ENCODE measurements at regions not wholly inside any gene's neighbourhood (a gene's known extent, or its start where the extent isn't known, plus 50 kb on each side); places are given as distances from the start of the nearest gene placed in this dataset.
"Not testable (repeated sequence)": the region's sequence is repeated elsewhere in the genome, so short reads cannot be mapped to it uniquely, and the experiment has no call there.

DNA sequence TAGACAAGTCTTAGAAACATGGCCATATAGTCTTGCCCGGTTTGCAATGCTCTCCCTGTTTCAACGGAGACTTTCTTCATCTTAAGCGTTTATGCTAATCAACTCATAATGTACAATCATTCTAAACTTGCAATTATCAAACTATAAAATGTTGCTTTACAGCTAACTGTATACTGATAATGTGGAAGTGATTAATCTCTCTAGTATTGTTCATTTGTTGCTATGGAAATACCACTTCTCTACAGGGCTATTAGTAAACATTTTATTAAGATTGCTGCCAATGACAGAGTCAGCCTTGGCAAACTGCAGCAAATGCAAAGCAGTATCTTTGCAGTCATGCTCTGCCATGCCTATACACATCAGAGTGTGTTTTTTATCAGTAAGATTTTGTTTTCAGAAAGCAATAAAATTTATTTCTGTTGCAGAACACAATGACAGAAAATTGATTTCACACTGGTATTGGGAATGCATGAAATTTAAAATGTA, 1201.8 kb upstream of the CDH2 start:
- no peaks in the 10 kb centered on the region for H3K9me3 ChIP-seq (ENCODE audit: low read depth)
- no peaks in the 10 kb centered on the region for H3K79me2 ChIP-seq

GRCh38 chr18:29377346-29377745, 1200.4 kb upstream of the CDH2 start:
- H3K9me3 ChIP-seq (ENCODE audit: low read depth): no peaks in the 10 kb centered on the region
- no peaks in the 10 kb centered on the region for H3K4me1 ChIP-seq (ENCODE audit: insufficient read depth)
- WGBS (ENCODE audit: low lambda C conversion rate, missing lambda C conversion rate): 97% methylated on average over 1 of the region's 1 CpG
- no peaks in the 10 kb centered on the region for H3K27me3 ChIP-seq
- no peak overlapping the region for H3K4me3 ChIP-seq
- no peak overlapping the region for H3K27ac ChIP-seq
- no peak for DNase-seq (ENCODE audit: low spot score)
- H3K9me2 ChIP-seq (replicated peaks; ENCODE audit: insufficient read depth): no peaks in the 10 kb centered on the region
- no peaks in the 10 kb centered on the region for H3K79me2 ChIP-seq
- no peaks in the 10 kb centered on the region for H3K36me3 ChIP-seq (replicated peaks; ENCODE audit: insufficient read depth, low read depth)
- H4K20me1 ChIP-seq (ENCODE audit: insufficient read depth, poor library complexity, severe bottlenecking): no peaks in the 10 kb centered on the region
- TF ChIP-seq EZH2 (IDR thresholded peaks at IDR 0.05; ENCODE audit: borderline replicate concordance) (no peak), EZH2phosphoT487 (IDR thresholded peaks at IDR 0.05; ENCODE audit: low read depth, severe bottlenecking, unreplicated experiment) (no peak), CTCF (IDR thresholded peaks at IDR 0.05; ENCODE audit: poor library complexity) (no peak)
- H3K4me2 ChIP-seq: no peak overlapping the region
- no peak overlapping the region for H2AFZ ChIP-seq

More for the DNA sequence above, 1201.8 kb upstream of the CDH2 start:
- Histone ChIP-seq H3K4me3 (no peak overlapping the region), H3K27me3 (no peaks in the 10 kb centered on the region), H4K20me1 (ENCODE audit: insufficient read depth, poor library complexity, severe bottlenecking) (no peaks in the 10 kb centered on the region), H3K4me2 (no peak overlapping the region), H3K27ac (no peak overlapping the region), H3K9me2 (replicated peaks; ENCODE audit: insufficient read depth) (no peaks in the 10 kb centered on the region), H2AFZ (no peak overlapping the region), H3K4me1 (ENCODE audit: insufficient read depth) (no peaks in the 10 kb centered on the region), H3K36me3 (replicated peaks; ENCODE audit: insufficient read depth, low read depth) (no peaks in the 10 kb centered on the region)
- no peak for DNase-seq (ENCODE audit: low spot score)
- WGBS (ENCODE audit: low lambda C conversion rate, missing lambda C conversion rate): 95% methylated on average over 3 of the region's 3 CpGs
- TF ChIP-seq EZH2 (IDR thresholded peaks at IDR 0.05; ENCODE audit: borderline replicate concordance) (no peak), EZH2phosphoT487 (IDR thresholded peaks at IDR 0.05; ENCODE audit: low read depth, severe bottlenecking, unreplicated experiment) (no peak), CTCF (IDR thresholded peaks at IDR 0.05; ENCODE audit: poor library complexity) (no peak)

GRCh38 chr18:29373000-29373399, 1196.1 kb upstream of the CDH2 start:
- no peak overlapping the region for H3K4me3 ChIP-seq
- DNase-seq (ENCODE audit: low spot score): no peak
- WGBS (ENCODE audit: low lambda C conversion rate, missing lambda C conversion rate): 68% methylated on average over 2 of the region's 2 CpGs
- no peaks in the 10 kb centered on the region for H3K9me2 ChIP-seq (replicated peaks; ENCODE audit: insufficient read depth)
- TF ChIP-seq CTCF (IDR thresholded peaks at IDR 0.05; ENCODE audit: poor library complexity) (no peak), EZH2 (IDR thresholded peaks at IDR 0.05; ENCODE audit: borderline replicate concordance) (no peak), EZH2phosphoT487 (IDR thresholded peaks at IDR 0.05; ENCODE audit: low read depth, severe bottlenecking, unreplicated experiment) (no peak)
- H3K27ac ChIP-seq: no peak overlapping the region
- H3K4me2 ChIP-seq: no peak overlapping the region
- no peaks in the 10 kb centered on the region for H3K36me3 ChIP-seq (replicated peaks; ENCODE audit: insufficient read depth, low read depth)
- no peak overlapping the region for H2AFZ ChIP-seq
- no peaks in the 10 kb centered on the region for H3K27me3 ChIP-seq
- no peaks in the 10 kb centered on the region for H3K4me1 ChIP-seq (ENCODE audit: insufficient read depth)
- no peaks in the 10 kb centered on the region for H3K79me2 ChIP-seq
- H4K20me1 ChIP-seq (ENCODE audit: insufficient read depth, poor library complexity, severe bottlenecking): no peaks in the 10 kb centered on the region
- no peaks in the 10 kb centered on the region for H3K9me3 ChIP-seq (ENCODE audit: low read depth)

DNA sequence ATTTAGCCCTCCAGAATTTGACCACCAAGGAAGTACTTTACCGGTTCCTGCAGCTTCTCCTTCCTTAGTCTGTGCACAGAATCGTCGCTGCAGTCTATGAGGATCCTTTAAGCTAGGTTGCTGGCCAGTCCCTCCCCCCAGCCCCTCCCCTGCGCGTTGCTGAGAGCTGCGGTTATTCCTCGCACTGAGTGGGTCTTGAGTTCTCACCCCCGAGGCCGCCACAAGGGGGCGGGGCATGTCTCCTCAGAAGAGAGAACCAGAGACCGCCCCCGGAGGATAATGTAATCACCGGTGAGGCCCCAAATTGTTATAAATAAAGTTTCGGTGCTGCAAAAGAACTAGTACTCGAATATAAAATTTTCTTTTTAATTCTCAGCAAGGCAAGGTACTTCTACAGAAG, 1184.9 kb upstream of the CDH2 start:
- TF ChIP-seq EZH2 (IDR thresholded peaks at IDR 0.05; ENCODE audit: borderline replicate concordance): no peak
- no peak for TF ChIP-seq CTCF (IDR thresholded peaks at IDR 0.05; ENCODE audit: poor library complexity)
- no peak for TF ChIP-seq EZH2phosphoT487 (IDR thresholded peaks at IDR 0.05; ENCODE audit: low read depth, severe bottlenecking, unreplicated experiment)
- Histone ChIP-seq H3K9me3 (ENCODE audit: low read depth) (no peaks in the 10 kb centered on the region), H3K79me2 (no peaks in the 10 kb centered on the region), H2AFZ (no peak overlapping the region), H3K36me3 (replicated peaks; ENCODE audit: insufficient read depth, low read depth) (no peaks in the 10 kb centered on the region), H3K27ac (no peak overlapping the region), H4K20me1 (ENCODE audit: insufficient read depth, poor library complexity, severe bottlenecking) (no peaks in the 10 kb centered on the region), H3K27me3 (no peaks in the 10 kb centered on the region), H3K4me1 (ENCODE audit: insufficient read depth) (no peaks in the 10 kb centered on the region), H3K9me2 (replicated peaks; ENCODE audit: insufficient read depth) (no peaks in the 10 kb centered on the region), H3K4me3 (no peak overlapping the region), H3K4me2 (no peak overlapping the region)
- peak; percentile 8 for DNase-seq (ENCODE audit: low spot score)
- 87% methylated on average over 15 of the region's 15 CpGs for WGBS (ENCODE audit: low lambda C conversion rate, missing lambda C conversion rate)

DNA sequence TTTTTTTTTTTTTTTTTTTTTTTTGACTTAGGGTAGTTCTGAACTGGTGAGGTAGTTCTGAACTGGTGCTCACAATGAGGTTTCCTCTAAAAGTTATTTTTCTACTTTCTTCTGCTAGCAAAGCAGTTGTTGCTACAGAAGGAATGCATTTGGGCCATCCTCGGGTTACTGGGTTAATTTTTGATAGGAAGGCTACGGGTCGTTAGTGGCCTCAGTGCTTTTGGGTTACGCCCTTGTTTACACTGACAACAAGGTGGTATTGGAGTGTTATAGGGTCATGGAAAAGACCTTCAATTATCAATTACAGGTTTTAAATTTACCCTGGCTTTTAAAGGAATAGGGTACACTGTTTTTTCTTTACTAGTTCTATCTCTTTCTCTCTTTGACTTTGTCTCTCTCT, 1183.7 kb upstream of the CDH2 start:
- H3K4me1 ChIP-seq (ENCODE audit: insufficient read depth); H3K36me3 ChIP-seq (replicated peaks; ENCODE audit: insufficient read depth, low read depth); H3K79me2 ChIP-seq; H3K27ac ChIP-seq; H2AFZ ChIP-seq; H3K4me3 ChIP-seq; H3K27me3 ChIP-seq; H3K9me3 ChIP-seq (ENCODE audit: low read depth); H4K20me1 ChIP-seq (ENCODE audit: insufficient read depth, poor library complexity, severe bottlenecking); H3K4me2 ChIP-seq; H3K9me2 ChIP-seq (replicated peaks; ENCODE audit: insufficient read depth); DNase-seq (ENCODE audit: low spot score): not testable (repeated sequence)
- WGBS (ENCODE audit: low lambda C conversion rate, missing lambda C conversion rate): 42% methylated on average over 4 of the region's 4 CpGs

Measured in hepatocyte (in vitro differentiated cells).